Panc1 (cell line): ENCODE measurements at regions not wholly inside any gene's neighbourhood (a gene's known extent, or its start where the extent isn't known, plus 50 kb on each side); places are given as distances from the start of the nearest gene placed in this dataset.

Experiments used
- CTCF ChIP-seq: fragments of 450-650 bp; IDR thresholded peaks from 2 replicates; pipeline ENCODE4 v1.5.1; 2017; ENCODE audit warnings: mild to moderate bottlenecking
- REST ChIP-seq, 2 experiments: IDR thresholded peaks; 2 replicates each; pipeline ENCODE4 v1.6.1; 2011 to 2012; ENCODE audit warnings: low read depth in 2 of 2, control low read depth in 1 of 2, low read length in 1 of 2, mild to moderate bottlenecking in 1 of 2, moderate library complexity in 1 of 2; ENCODE audit not compliant: insufficient read depth in 1 of 2
- TCF7L2 ChIP-seq: IDR thresholded peaks from 2 replicates; pipeline ENCODE4 v1.6.1; 2011; ENCODE audit warnings: mild to moderate bottlenecking, low read depth, low read length, inconsistent platforms

GRCh38 chr1:99110140-99111041, 105.7 kb upstream of the PLPPR5 start:
- TF ChIP-seq REST (IDR thresholded peaks at IDR 0.05; ENCODE audit: insufficient read depth in 1 of 2, low read depth in 2 of 2, low read length in 1 of 2): no peak
- TF ChIP-seq TCF7L2: no peak
- no peak for TF ChIP-seq CTCF
